Esophagus muscularis mucosa (tissue), 4 donors: ENCODE measurements at regions not wholly inside any gene's neighbourhood (a gene's known extent, or its start where the extent isn't known, plus 50 kb on each side); places are given as distances from the start of the nearest gene placed in this dataset.

Source experiments
- DNase-seq: peaks from one replicate; pipeline ENCODE4 v3.0.0-alpha.2; 2017; ENCODE audit errors: extremely low spot score
- H3K27ac ChIP-seq, 4 donors: fragments of 200-600 bp; sonication (generic); replicated peaks in 1 of 4; 1 replicate in 3 of 4; 2 replicates in 1 of 4; pipeline ENCODE4 v1.5.1; 2016 to 2019; ENCODE audit warnings: mild to moderate bottlenecking in 1 of 4
- H3K27me3 ChIP-seq, 4 donors: fragments of 200-600 bp; sonication (generic); one replicate each; pipeline versions ENCODE4 v1.5.1 to v1.6.0; 2016 to 2019
- H3K36me3 ChIP-seq, 4 donors: fragments of 200-600 bp; sonication (generic); one replicate each; pipeline ENCODE4 v1.5.1; 2016 to 2019
- H3K4me1 ChIP-seq, 4 donors: fragments of 200-600 bp; sonication (generic); one replicate each; pipeline ENCODE4 v1.5.1; 2016 to 2019
- H3K4me3 ChIP-seq, 4 donors: fragments of 200-600 bp; sonication (generic); 1 replicate in 2 of 4; 2 replicates in 2 of 4; pipeline ENCODE4 v1.5.1; 2016 to 2019; ENCODE audit warnings: mild to moderate bottlenecking in 4 of 4, moderate library complexity in 1 of 4
- H3K9me3 ChIP-seq, 4 donors: fragments of 200-600 bp; sonication (generic); 1 replicate in 3 of 4; 2 replicates in 1 of 4; pipeline ENCODE4 v1.5.1; 2016 to 2019
- CTCF ChIP-seq, 3 experiments: fragments of 200-600 bp in 2 of 3; fragments of 450-650 bp in 1 of 3; sonication (generic) in 2 of 3; IDR thresholded peaks; one replicate each; pipeline ENCODE4 v1.5.1; 2017 to 2019; ENCODE audit warnings: antibody characterized with exemption in 3 of 3, mild to moderate bottlenecking in 2 of 3, moderate library complexity in 1 of 3
- EP300 ChIP-seq: sonication (generic); formaldehyde crosslinking; IDR thresholded peaks from one replicate; pipeline ENCODE4 v1.6.1; 2017; ENCODE audit warnings: antibody characterized with exemption
- POLR2A ChIP-seq: fragments of 450-650 bp; IDR thresholded peaks from one replicate; pipeline ENCODE4 v1.6.1; 2017; ENCODE audit warnings: antibody characterized with exemption, moderate library complexity, mild to moderate bottlenecking, low read depth
- POLR2AphosphoS5 ChIP-seq, 2 donors: sonication (generic); formaldehyde crosslinking; IDR thresholded peaks; one replicate each; pipeline ENCODE4 v1.6.1; 2017; ENCODE audit warnings: antibody characterized with exemption in 2 of 2
- WGBS: methylation state at CpG from one replicate; pipeline ENCODE4 v1.1.5; 2018; 5-methylcytosine and 5-hydroxymethylcytosine counted together
- intact Hi-C: fragments of 100-400 bp; cut with DNase I; formaldehyde crosslinking; loops from one replicate; pipeline ENCODE4 v1.15.1; 2023

GRCh38 chr2:102078773-102079172, 63.8 kb upstream of the IL1R1 start:
- Histone ChIP-seq H3K4me3 (no peak overlapping the region), H3K4me1 (peaks cover 0 to 13% (median 9%) of the 10 kb centered on the region in 4 donors), H3K27ac (no peak overlapping the region), H3K36me3 (no peaks in the 10 kb centered on the region), H3K9me3 (no peaks in the 10 kb centered on the region), H3K27me3 (no peaks in the 10 kb centered on the region)
- no peak for DNase-seq
- intact Hi-C loops: no loop called here
- TF ChIP-seq POLR2A: no peak
- no peak for TF ChIP-seq CTCF (IDR thresholded peaks at IDR 0.05)
- no peak for TF ChIP-seq EP300
- TF ChIP-seq POLR2AphosphoS5 (IDR thresholded peaks at IDR 0.05): no peak

- intact Hi-C loops: no loop called here
Measured at GRCh38 chr2:102080451-102081242, 61.9 kb upstream of the IL1R1 start.

GRCh38 chr2:102081243-102081522, 61.4 kb upstream of the IL1R1 start:
- no peaks in the 10 kb centered on the region for H3K9me3 ChIP-seq
- H3K4me1 ChIP-seq: peaks cover 0 to 13% (median 9%) of the 10 kb centered on the region in 4 donors
- H3K27ac ChIP-seq: no peak overlapping the region
- no peaks in the 10 kb centered on the region for H3K27me3 ChIP-seq
- 85% methylated on average over 2 of the region's 2 CpGs for whole genome bisulfite sequencing
- no peak for TF ChIP-seq POLR2A
- TF ChIP-seq EP300: no peak
- TF ChIP-seq POLR2AphosphoS5 (IDR thresholded peaks at IDR 0.05): no peak
- TF ChIP-seq CTCF (IDR thresholded peaks at IDR 0.05): no peak
- H3K4me3 ChIP-seq: no peak overlapping the region
- H3K36me3 ChIP-seq: no peaks in the 10 kb centered on the region
- DNase-seq: no peak
- intact Hi-C loops: no loop called here

More at GRCh38 chr2:102080451-102081242, 61.9 kb upstream of the IL1R1 start:
- Histone ChIP-seq H3K4me1 (peaks cover 0 to 13% (median 9%) of the 10 kb centered on the region in 4 donors), H3K9me3 (no peaks in the 10 kb centered on the region), H3K27me3 (no peaks in the 10 kb centered on the region), H3K27ac (no peak overlapping the region), H3K4me3 (no peak overlapping the region), H3K36me3 (no peaks in the 10 kb centered on the region)
- WGBS: 92% methylated on average over 6 of the region's 6 CpGs
- TF ChIP-seq POLR2A (no peak), POLR2AphosphoS5 (IDR thresholded peaks at IDR 0.05) (no peak), CTCF (IDR thresholded peaks at IDR 0.05) (no peak), EP300 (no peak)
- DNase-seq: no peak

- Histone ChIP-seq H3K4me3 (no peak overlapping the region), H3K27ac (no peak overlapping the region), H3K36me3 (no peaks in the 10 kb centered on the region), H3K4me1 (peaks cover 0 to 13% (median 9%) of the 10 kb centered on the region in 4 donors), H3K9me3 (no peaks in the 10 kb centered on the region), H3K27me3 (no peaks in the 10 kb centered on the region)
- TF ChIP-seq POLR2AphosphoS5 (IDR thresholded peaks at IDR 0.05): no peak
- no peak for TF ChIP-seq POLR2A
- intact Hi-C loops: no loop called here
- WGBS: 88% methylated on average over 5 of the region's 5 CpGs
- DNase-seq: no peak
Measured at GRCh38 chr2:102081606-102082005, 60.9 kb upstream of the IL1R1 start.

GRCh38 chr2:102082571-102083392, 59.8 kb upstream of the IL1R1 start:
- Histone ChIP-seq H3K4me1 (peaks cover 0 to 13% (median 9%) of the 10 kb centered on the region in 4 donors), H3K36me3 (no peaks in the 10 kb centered on the region), H3K27ac (peak overlapping the region in 3 of 4 donors; percentile 22 to 64 (median 52)), H3K9me3 (no peaks in the 10 kb centered on the region), H3K27me3 (no peaks in the 10 kb centered on the region), H3K4me3 (no peak overlapping the region)
- no peak for DNase-seq
- WGBS: 46% methylated on average over 9 of the region's 10 CpGs
- TF ChIP-seq EP300: no peak
- peak; percentile 45 to 48 for TF ChIP-seq POLR2AphosphoS5 (IDR thresholded peaks at IDR 0.05)
- intact Hi-C loops: no loop called here
